Endothelial cell of umbilical vein (primary cell): ENCODE measurements at regions not wholly inside any gene's neighbourhood (a gene's known extent, or its start where the extent isn't known, plus 50 kb on each side); places are given as distances from the start of the nearest gene placed in this dataset.

Source experiments
- BruUV-seq: library from RNA; stranded (reverse); fragments of 400-500 nt; replicated peaks from 2 replicates; lab custom pipeline; 2021; lab: Mats Ljungman, UMichigan
- CTCF ChIA-PET: fragments of 300-600, 350-600 bp; sonication (Branson Sonifier 250); formaldehyde crosslinking; loops from one replicate; lab custom pipeline; 2021; ENCODE audit warnings: antibody characterized with exemption, inconsistent platforms; lab: Charles Lee
- POLR2A ChIA-PET: fragments of 300-600, 350-600 bp; sonication (Branson Sonifier 250); formaldehyde crosslinking; loops from one replicate; lab custom pipeline; 2021; ENCODE audit warnings: antibody characterized with exemption, inconsistent platforms; lab: Charles Lee
- DNase-seq: peaks from one replicate; pipeline ENCODE4 v3.0.0-alpha.2; 2011; ENCODE audit warnings: low read depth, low spot score
- FAIRE-seq: peaks from 2 replicates; lab custom pipeline; 2011; peaks lifted over from hg19 to GRCh38; lab: Jason Lieb, UNC
- H2AFZ ChIP-seq: 2 replicates; pipeline ENCODE4 v1.6.0; 2012; ENCODE audit warnings: low read depth, low read length, control low read depth, inconsistent platforms
- H3K27ac ChIP-seq: 2 replicates; pipeline ENCODE4 v1.5.1; 2011; ENCODE audit warnings: low read depth, mild to moderate bottlenecking, control low read depth, low read length, moderate library complexity; ENCODE audit not compliant: insufficient read depth
- H3K27me3 ChIP-seq, 2 experiments: 2 replicates each; pipeline versions ENCODE4 v1.6.0 to v1.6.1; 2011; ENCODE audit warnings: low read length in 2 of 2, mixed read lengths in 1 of 2; ENCODE audit not compliant: control insufficient read depth in 2 of 2, insufficient read depth in 2 of 2
- H3K36me3 ChIP-seq, 2 experiments: 2 replicates in 1 of 2; 3 replicates in 1 of 2; pipeline ENCODE4 v1.5.1; 2011; ENCODE audit warnings: low read length in 2 of 2, mild to moderate bottlenecking in 1 of 2, moderate library complexity in 1 of 2; ENCODE audit not compliant: control insufficient read depth in 2 of 2, insufficient read depth in 2 of 2; ENCODE audit errors: extremely low read depth in 1 of 2
- H3K4me1 ChIP-seq: 3 replicates; pipeline ENCODE4 v1.5.1; 2011; ENCODE audit warnings: mild to moderate bottlenecking, low read length; ENCODE audit not compliant: control insufficient read depth, insufficient read depth; ENCODE audit errors: extremely low read depth
- H3K4me2 ChIP-seq: 2 replicates; pipeline ENCODE4 v1.6.1; 2011; ENCODE audit warnings: low read length, control low read depth, mixed read lengths; ENCODE audit not compliant: insufficient read depth
- H3K4me3 ChIP-seq, 3 experiments: fragments of 200-600 bp in 1 of 3; sonication (generic), shearing (Covaris generic) in 1 of 3; replicated peaks in 1 of 3; 2 replicates each; pipeline ENCODE4 v1.5.1; 2011 to 2016; ENCODE audit warnings: control low read depth in 3 of 3, low read length in 3 of 3, mild to moderate bottlenecking in 2 of 3, inconsistent platforms in 1 of 3, low read depth in 1 of 3, moderate library complexity in 1 of 3; ENCODE audit not compliant: insufficient read depth in 1 of 3
- H3K79me2 ChIP-seq: 2 replicates; pipeline ENCODE4 v1.6.0; 2012; ENCODE audit warnings: low read length, inconsistent platforms; ENCODE audit not compliant: control insufficient read depth, insufficient read depth
- H3K9ac ChIP-seq: replicated peaks from 2 replicates; pipeline ENCODE3; 2011; ENCODE audit warnings: low read length, control low read depth; ENCODE audit not compliant: insufficient read depth; ENCODE audit errors: extremely low read depth
- H3K9me1 ChIP-seq: replicated peaks from 3 replicates; pipeline ENCODE4 v1.6.0; 2011; ENCODE audit warnings: mild to moderate bottlenecking, low read length; ENCODE audit not compliant: control insufficient read depth, insufficient read depth; ENCODE audit errors: extremely low read depth
- H3K9me3 ChIP-seq: replicated peaks from 2 replicates; pipeline ENCODE4 v1.5.1; 2012; ENCODE audit warnings: low read length, inconsistent platforms; ENCODE audit not compliant: control insufficient read depth, insufficient read depth
- H4K20me1 ChIP-seq: replicated peaks from 2 replicates; pipeline ENCODE3; 2011; ENCODE audit warnings: mild to moderate bottlenecking, low read length; ENCODE audit not compliant: control insufficient read depth, insufficient read depth; ENCODE audit errors: extremely low read depth
- EZH2 ChIP-seq: IDR thresholded peaks from 2 replicates; pipeline ENCODE4 v1.6.1; 2012; ENCODE audit warnings: borderline replicate concordance, low read depth, mild to moderate bottlenecking, moderate library complexity, low read length, inconsistent platforms; ENCODE audit not compliant: severe bottlenecking
- FOS ChIP-seq: IDR thresholded peaks from 2 replicates; pipeline ENCODE4 v1.6.1; 2011; ENCODE audit warnings: mild to moderate bottlenecking, low read length, moderate library complexity, borderline replicate concordance; ENCODE audit not compliant: insufficient read depth
- GATA2 ChIP-seq: IDR thresholded peaks from 2 replicates; pipeline ENCODE4 v1.7.0; 2011; ENCODE audit warnings: low read depth, mild to moderate bottlenecking, moderate library complexity, mixed read lengths, low read length; ENCODE audit not compliant: insufficient read length, insufficient read depth
- JUN ChIP-seq: IDR thresholded peaks from 2 replicates; pipeline ENCODE4 v1.6.1; 2011; ENCODE audit warnings: borderline replicate concordance, low read depth; ENCODE audit not compliant: insufficient read length, insufficient read depth
- MYC ChIP-seq: IDR thresholded peaks from one replicate; pipeline ENCODE4 v1.6.1; 2011; ENCODE audit warnings: mild to moderate bottlenecking, low read depth, low read length
- POLR2A ChIP-seq: IDR thresholded peaks from 2 replicates; pipeline ENCODE4 v1.6.1; 2012; ENCODE audit warnings: low read depth, mild to moderate bottlenecking, control low read depth, low read length
- POLR2AphosphoS5 ChIP-seq: IDR thresholded peaks from 2 replicates; pipeline ENCODE4 v1.6.1; 2012; ENCODE audit warnings: low read depth, mild to moderate bottlenecking, control low read depth, low read length, moderate library complexity; ENCODE audit not compliant: insufficient read depth
- dilution Hi-C: fragments of 300-500 bp; cut with MboI; formaldehyde crosslinking; loops from one replicate; pipeline ENCODE4 v1.15.0; 2019; ENCODE audit warnings: low sequenced_read_pairs; ENCODE audit not compliant: extremely low pct_ligation_motif_present
- intact Hi-C: fragments of 100-400 bp; cut with micrococcal nuclease; formaldehyde crosslinking; loops from one replicate; pipeline ENCODE4 v1.10.0; 2022
- TF ChIP-seq, protein P1 (sequence below), 2 donors: IDR thresholded peaks; 1 replicate in 1 of 2; 2 replicates in 1 of 2; pipeline ENCODE4 v1.5.1; 2011; ENCODE audit warnings: low read length in 2 of 2, mild to moderate bottlenecking in 2 of 2, moderate library complexity in 2 of 2, control low read depth in 1 of 2, inconsistent platforms in 1 of 2, low read depth in 1 of 2; ENCODE audit not compliant: insufficient read depth in 1 of 2; ENCODE audit errors: extremely low read depth in 1 of 2
- TF ChIP-seq, protein P2 (sequence below): IDR thresholded peaks from 2 replicates; pipeline ENCODE4 v1.6.1; 2011; ENCODE audit not compliant: insufficient read depth, insufficient read length

DNA sequence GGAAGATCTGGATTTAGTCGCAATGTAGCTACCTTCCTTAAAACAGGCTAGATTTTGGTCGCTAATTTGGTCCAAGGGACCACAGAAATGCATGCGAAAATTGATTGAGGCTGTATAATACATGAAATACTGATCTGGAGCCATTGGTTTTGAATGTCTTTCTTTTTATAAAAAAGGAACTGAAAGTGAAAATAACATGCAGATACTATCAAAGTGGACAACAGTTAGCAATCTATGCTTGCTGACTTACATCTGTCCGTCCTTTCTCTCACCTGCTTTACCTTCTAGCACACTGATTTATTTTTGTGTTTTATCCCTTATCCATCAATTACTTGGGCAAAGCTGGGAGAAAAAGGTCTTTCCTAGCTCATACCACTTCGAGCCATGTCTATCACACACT, 1459.8 kb upstream of the ACVR2A start:
- H3K9me1 ChIP-seq = no peaks in the 10 kb centered on the region
- no peak for TF ChIP-seq POLR2A
- TF ChIP-seq MYC = no peak
- TF ChIP-seq EZH2 = no peak
- no peak for TF ChIP-seq POLR2AphosphoS5
- TF ChIP-seq, protein P1, sequence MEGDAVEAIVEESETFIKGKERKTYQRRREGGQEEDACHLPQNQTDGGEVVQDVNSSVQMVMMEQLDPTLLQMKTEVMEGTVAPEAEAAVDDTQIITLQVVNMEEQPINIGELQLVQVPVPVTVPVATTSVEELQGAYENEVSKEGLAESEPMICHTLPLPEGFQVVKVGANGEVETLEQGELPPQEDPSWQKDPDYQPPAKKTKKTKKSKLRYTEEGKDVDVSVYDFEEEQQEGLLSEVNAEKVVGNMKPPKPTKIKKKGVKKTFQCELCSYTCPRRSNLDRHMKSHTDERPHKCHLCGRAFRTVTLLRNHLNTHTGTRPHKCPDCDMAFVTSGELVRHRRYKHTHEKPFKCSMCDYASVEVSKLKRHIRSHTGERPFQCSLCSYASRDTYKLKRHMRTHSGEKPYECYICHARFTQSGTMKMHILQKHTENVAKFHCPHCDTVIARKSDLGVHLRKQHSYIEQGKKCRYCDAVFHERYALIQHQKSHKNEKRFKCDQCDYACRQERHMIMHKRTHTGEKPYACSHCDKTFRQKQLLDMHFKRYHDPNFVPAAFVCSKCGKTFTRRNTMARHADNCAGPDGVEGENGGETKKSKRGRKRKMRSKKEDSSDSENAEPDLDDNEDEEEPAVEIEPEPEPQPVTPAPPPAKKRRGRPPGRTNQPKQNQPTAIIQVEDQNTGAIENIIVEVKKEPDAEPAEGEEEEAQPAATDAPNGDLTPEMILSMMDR (IDR thresholded peaks at IDR 0.05; ENCODE audit: extremely low read depth in 1 of 2, insufficient read depth in 1 of 2, low read depth in 1 of 2, low read length in 2 of 2) = no peak
- no peak for TF ChIP-seq GATA2
- TF ChIP-seq FOS = no peak
- no peak for TF ChIP-seq JUN
- TF ChIP-seq, protein P2, sequence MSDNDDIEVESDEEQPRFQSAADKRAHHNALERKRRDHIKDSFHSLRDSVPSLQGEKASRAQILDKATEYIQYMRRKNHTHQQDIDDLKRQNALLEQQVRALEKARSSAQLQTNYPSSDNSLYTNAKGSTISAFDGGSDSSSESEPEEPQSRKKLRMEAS = no peak
- BruUV-seq = no TSS peak
- no peaks in the 10 kb centered on the region for H3K9me3 ChIP-seq
- no peak overlapping the region for H3K27ac ChIP-seq
- H3K79me2 ChIP-seq = no peaks in the 10 kb centered on the region
- no peak for DNase-seq
- no peaks in the 10 kb centered on the region for H3K4me1 ChIP-seq
- no peak for FAIRE-seq
- H3K4me2 ChIP-seq = no peak overlapping the region
- intact Hi-C loops (no loop called here), dilution Hi-C loops (no loop called here)
- POLR2A ChIA-PET = no interaction called here
- CTCF ChIA-PET = interaction anchor here (0.6 to 1.1 kb wide), 2 partner anchors 9 to 19 kb away, joined by 3 read pairs; no protein-coding TSS in a partner anchor
- H3K27me3 ChIP-seq = no peaks in the 10 kb centered on the region
- no peaks in the 10 kb centered on the region for H3K36me3 ChIP-seq
- H3K9ac ChIP-seq = no peak overlapping the region
- no peak overlapping the region for H3K4me3 ChIP-seq
- no peaks in the 10 kb centered on the region for H4K20me1 ChIP-seq
- H2AFZ ChIP-seq = no peak overlapping the region
